Lower leg skin (tissue), 3 donors: ENCODE measurements at regions not wholly inside any gene's neighbourhood (a gene's known extent, or its start where the extent isn't known, plus 50 kb on each side); places are given as distances from the start of the nearest gene placed in this dataset.

ENCODE experiments used
- POLR2A ChIP-seq, 2 donors: fragments of 450-650 bp; IDR thresholded peaks; one replicate each; pipeline ENCODE4 v1.6.1; 2016 to 2017; ENCODE audit warnings: antibody characterized with exemption in 2 of 2, mild to moderate bottlenecking in 1 of 2, moderate library complexity in 1 of 2
- TF ChIP-seq, protein P1 (sequence below), 3 donors: fragments of 450-650 bp; IDR thresholded peaks; one replicate each; pipeline ENCODE4 v1.5.1; 2016; ENCODE audit warnings: antibody characterized with exemption in 3 of 3, mild to moderate bottlenecking in 3 of 3, moderate library complexity in 2 of 3

GRCh38 chr9:22337261-22337660 is 109.4 kb upstream of the DMRTA1 start:
- no peak for TF ChIP-seq POLR2A (IDR thresholded peaks at IDR 0.05)
- TF ChIP-seq, protein P1, sequence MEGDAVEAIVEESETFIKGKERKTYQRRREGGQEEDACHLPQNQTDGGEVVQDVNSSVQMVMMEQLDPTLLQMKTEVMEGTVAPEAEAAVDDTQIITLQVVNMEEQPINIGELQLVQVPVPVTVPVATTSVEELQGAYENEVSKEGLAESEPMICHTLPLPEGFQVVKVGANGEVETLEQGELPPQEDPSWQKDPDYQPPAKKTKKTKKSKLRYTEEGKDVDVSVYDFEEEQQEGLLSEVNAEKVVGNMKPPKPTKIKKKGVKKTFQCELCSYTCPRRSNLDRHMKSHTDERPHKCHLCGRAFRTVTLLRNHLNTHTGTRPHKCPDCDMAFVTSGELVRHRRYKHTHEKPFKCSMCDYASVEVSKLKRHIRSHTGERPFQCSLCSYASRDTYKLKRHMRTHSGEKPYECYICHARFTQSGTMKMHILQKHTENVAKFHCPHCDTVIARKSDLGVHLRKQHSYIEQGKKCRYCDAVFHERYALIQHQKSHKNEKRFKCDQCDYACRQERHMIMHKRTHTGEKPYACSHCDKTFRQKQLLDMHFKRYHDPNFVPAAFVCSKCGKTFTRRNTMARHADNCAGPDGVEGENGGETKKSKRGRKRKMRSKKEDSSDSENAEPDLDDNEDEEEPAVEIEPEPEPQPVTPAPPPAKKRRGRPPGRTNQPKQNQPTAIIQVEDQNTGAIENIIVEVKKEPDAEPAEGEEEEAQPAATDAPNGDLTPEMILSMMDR (IDR thresholded peaks at IDR 0.05) = no peak
